A549 (cell line): ENCODE measurements at regions not wholly inside any gene's neighbourhood (a gene's known extent, or its start where the extent isn't known, plus 50 kb on each side); places are given as distances from the start of the nearest gene placed in this dataset.

Experiments used
- ATAC-seq, 2 experiments: fragments of 200-7000 bp in 1 of 2; fragments of >200 bp in 1 of 2; cut with Nextera tagmentation in 1 of 2; cut with Tn5 transposase in 1 of 2; 3 replicates each; pipeline versions ENCODE4 v1.8.0 to v1.9.1; 2018 to 2020; ENCODE audit warnings: mild to moderate bottlenecking in 1 of 2, moderate library complexity in 1 of 2
- CTCF ChIA-PET: fragments of 300-600 bp; sonication (Branson Sonifier 250); formaldehyde crosslinking; extraction: SDS; loops from one replicate; lab custom pipeline; 2021; ENCODE audit warnings: antibody characterized with exemption, inconsistent platforms; lab: Yijun Ruan, JAX
- POLR2A ChIA-PET: fragments of 350-600 bp; formaldehyde crosslinking; extraction: SDS; loops from one replicate; lab custom pipeline; 2021; ENCODE audit warnings: antibody characterized with exemption, inconsistent platforms; lab: Yijun Ruan, JAX
- DNase-seq, 2 experiments: peaks; one replicate each; pipeline versions ENCODE4 v3.0.0 to v3.0.0-alpha.2; 2011 to 2016; ENCODE audit warnings: low read depth in 1 of 2, low spot score in 1 of 2
- FAIRE-seq: peaks from 2 replicates; lab custom pipeline; 2011; peaks lifted over from hg19 to GRCh38; lab: Jason Lieb, UNC
- H3K27ac ChIP-seq, 2 experiments: fragments of >200 bp; sonication (Bioruptor Twin); formaldehyde crosslinking; 3 replicates each; pipeline ENCODE4 v1.5.1; 2016 to 2017
- H3K4me1 ChIP-seq: fragments of >200 bp; sonication (Bioruptor Twin); formaldehyde crosslinking; 3 replicates; pipeline ENCODE4 v1.6.1; 2016
- H3K4me2 ChIP-seq: fragments of >200 bp; sonication (Bioruptor Twin); formaldehyde crosslinking; 3 replicates; pipeline ENCODE4 v1.6.1; 2016
- H3K4me3 ChIP-seq: fragments of >200 bp; sonication (Bioruptor Twin); formaldehyde crosslinking; 3 replicates; pipeline ENCODE4 v1.5.1; 2016
- H3K9me3 ChIP-seq: fragments of >200 bp; sonication (Bioruptor Twin); formaldehyde crosslinking; 3 replicates; pipeline ENCODE4 v1.6.1; 2016
- EHMT2 ChIP-seq: fragments of 200-600 bp; sonication (generic); IDR thresholded peaks from 2 replicates; pipeline ENCODE4 v1.6.1; 2016; ENCODE audit warnings: antibody characterized with exemption, low read depth, mild to moderate bottlenecking, moderate library complexity
- HOXB13 ChIP-seq: fragments of 250-450 bp; sonication (Bioruptor Pico); IDR thresholded peaks from 2 replicates; pipeline ENCODE4 v1.5.0; 2020; ENCODE audit warnings: low read depth, mild to moderate bottlenecking, moderate library complexity
- KDM1A ChIP-seq: fragments of 200-600 bp; sonication (generic); IDR thresholded peaks from 2 replicates; pipeline ENCODE4 v1.6.1; 2016; ENCODE audit warnings: low read depth, mild to moderate bottlenecking
- KDM5A ChIP-seq: fragments of 200-600 bp; sonication (generic); IDR thresholded peaks from 2 replicates; pipeline ENCODE4 v1.6.1; 2016; ENCODE audit warnings: antibody characterized with exemption, mild to moderate bottlenecking
- RCOR1 ChIP-seq: fragments of 150-350 bp; IDR thresholded peaks from 2 replicates; pipeline ENCODE4 v1.6.1; 2014; ENCODE audit warnings: antibody characterized with exemption, low read length, low read depth
- SMC3 ChIP-seq: fragments of >200 bp; sonication (Bioruptor Twin); formaldehyde crosslinking; IDR thresholded peaks from 3 replicates; pipeline ENCODE4 v1.6.1; 2018; ENCODE audit warnings: inconsistent platforms
- ZC3H11A ChIP-seq: fragments of 450-650 bp; IDR thresholded peaks from 2 replicates; pipeline ENCODE4 v1.6.1; 2014; ENCODE audit warnings: antibody characterized with exemption, mild to moderate bottlenecking
- WGBS: methylation state at CpG from one replicate; pipeline ENCODE4 v1.1.6; 2017; ENCODE audit errors: missing lambda C conversion rate; 5-methylcytosine and 5-hydroxymethylcytosine counted together
- TF ChIP-seq, protein P1 (sequence below): fragments of 150-350 bp; IDR thresholded peaks from 2 replicates; pipeline ENCODE4 v1.6.1; 2014; ENCODE audit warnings: low read depth, mild to moderate bottlenecking, low read length
- TF ChIP-seq, protein P2 (sequence below): fragments of 200-600 bp; sonication (generic); IDR thresholded peaks from 2 replicates; pipeline ENCODE4 v1.6.1; 2016; ENCODE audit warnings: antibody characterized with exemption, mild to moderate bottlenecking, moderate library complexity
- TF ChIP-seq, protein P3 (sequence below): fragments of >200 bp; sonication (Bioruptor Twin); formaldehyde crosslinking; IDR thresholded peaks from 3 replicates; pipeline ENCODE4 v1.5.1; 2016

DNA sequence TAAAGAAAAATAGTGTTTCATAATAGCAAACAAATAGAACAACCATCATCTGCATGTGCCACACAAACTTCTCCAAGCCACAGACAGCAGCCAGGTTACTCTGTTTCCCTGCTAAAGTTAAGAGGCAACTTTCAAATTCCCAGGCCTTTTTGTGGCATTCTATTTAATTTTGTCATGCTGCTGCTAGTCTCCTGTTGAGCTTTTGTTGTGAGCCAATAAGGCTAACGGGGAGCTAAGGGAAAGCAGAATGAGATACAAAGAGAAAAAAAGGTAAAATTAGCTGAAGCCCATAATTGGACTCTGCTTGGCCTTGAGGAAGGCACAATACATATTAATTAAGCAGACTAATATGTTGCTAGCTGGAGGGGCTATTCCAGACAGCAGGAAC is 74.7 kb upstream of the GNAO1 start (continued):
- TF ChIP-seq, protein P1, sequence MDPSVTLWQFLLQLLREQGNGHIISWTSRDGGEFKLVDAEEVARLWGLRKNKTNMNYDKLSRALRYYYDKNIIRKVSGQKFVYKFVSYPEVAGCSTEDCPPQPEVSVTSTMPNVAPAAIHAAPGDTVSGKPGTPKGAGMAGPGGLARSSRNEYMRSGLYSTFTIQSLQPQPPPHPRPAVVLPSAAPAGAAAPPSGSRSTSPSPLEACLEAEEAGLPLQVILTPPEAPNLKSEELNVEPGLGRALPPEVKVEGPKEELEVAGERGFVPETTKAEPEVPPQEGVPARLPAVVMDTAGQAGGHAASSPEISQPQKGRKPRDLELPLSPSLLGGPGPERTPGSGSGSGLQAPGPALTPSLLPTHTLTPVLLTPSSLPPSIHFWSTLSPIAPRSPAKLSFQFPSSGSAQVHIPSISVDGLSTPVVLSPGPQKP = no peak
- no peak for TF ChIP-seq ZC3H11A
- TF ChIP-seq EHMT2 = no peak
- TF ChIP-seq, protein P2, sequence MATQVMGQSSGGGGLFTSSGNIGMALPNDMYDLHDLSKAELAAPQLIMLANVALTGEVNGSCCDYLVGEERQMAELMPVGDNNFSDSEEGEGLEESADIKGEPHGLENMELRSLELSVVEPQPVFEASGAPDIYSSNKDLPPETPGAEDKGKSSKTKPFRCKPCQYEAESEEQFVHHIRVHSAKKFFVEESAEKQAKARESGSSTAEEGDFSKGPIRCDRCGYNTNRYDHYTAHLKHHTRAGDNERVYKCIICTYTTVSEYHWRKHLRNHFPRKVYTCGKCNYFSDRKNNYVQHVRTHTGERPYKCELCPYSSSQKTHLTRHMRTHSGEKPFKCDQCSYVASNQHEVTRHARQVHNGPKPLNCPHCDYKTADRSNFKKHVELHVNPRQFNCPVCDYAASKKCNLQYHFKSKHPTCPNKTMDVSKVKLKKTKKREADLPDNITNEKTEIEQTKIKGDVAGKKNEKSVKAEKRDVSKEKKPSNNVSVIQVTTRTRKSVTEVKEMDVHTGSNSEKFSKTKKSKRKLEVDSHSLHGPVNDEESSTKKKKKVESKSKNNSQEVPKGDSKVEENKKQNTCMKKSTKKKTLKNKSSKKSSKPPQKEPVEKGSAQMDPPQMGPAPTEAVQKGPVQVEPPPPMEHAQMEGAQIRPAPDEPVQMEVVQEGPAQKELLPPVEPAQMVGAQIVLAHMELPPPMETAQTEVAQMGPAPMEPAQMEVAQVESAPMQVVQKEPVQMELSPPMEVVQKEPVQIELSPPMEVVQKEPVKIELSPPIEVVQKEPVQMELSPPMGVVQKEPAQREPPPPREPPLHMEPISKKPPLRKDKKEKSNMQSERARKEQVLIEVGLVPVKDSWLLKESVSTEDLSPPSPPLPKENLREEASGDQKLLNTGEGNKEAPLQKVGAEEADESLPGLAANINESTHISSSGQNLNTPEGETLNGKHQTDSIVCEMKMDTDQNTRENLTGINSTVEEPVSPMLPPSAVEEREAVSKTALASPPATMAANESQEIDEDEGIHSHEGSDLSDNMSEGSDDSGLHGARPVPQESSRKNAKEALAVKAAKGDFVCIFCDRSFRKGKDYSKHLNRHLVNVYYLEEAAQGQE = no peak
- no peak for TF ChIP-seq HOXB13 (CRISPR knock-in tag)

DNA sequence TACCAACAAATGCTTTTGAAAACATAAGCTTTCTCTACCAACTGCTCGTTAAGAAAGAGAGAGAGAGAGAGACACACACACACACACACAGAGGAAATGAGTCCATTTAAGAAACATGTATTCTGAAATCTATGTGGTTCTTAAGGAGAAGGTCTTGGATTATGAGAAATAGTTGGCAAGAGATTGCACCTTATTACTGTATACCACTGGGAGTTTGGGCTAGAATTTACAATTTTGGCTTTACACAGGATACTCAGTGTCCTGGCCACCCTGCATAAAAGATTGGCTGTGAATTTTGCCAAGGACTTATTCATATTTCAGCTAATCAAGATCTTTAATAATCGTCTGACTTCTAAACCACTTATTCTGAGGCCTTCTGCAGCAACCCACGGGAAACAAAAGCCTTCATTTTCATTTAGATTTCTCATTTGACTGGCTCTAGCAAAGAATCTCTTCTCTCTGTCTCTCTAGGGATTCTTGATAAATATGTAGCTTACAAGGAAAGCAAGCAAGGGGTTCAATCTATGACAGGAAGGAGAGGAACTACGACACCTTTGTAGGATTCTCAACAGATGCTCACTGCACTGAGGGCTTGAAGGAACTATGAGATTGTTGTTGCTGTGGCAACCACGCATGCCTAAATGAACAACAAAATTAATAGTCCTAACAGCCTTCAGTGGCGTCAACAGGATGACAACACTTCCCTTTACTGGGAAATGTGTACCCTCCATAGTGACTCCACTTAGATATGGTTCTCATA is 75.3 kb upstream of the GNAO1 start:
- no peak for FAIRE-seq

DNA sequence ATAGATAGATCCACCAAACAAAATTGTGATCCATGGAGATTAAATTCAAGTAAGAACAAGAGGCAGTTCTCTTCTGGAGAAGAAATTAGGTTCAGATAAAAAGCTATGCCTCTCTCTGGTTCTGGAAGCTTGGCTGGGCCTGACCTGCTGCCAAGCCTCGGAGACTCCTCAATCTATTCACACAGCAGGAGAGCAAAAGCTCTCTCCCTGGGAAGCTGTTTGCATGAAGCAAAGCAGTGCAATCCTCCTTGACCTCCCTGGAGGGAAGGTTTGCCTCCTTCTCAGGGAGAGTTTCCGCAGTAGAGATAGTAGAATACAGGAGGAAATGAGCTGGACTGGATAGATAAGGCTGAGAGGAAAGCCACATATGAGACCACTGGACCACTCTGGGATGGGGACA is 78.1 kb upstream of the GNAO1 start:
- no peak for DNase-seq
- POLR2A ChIA-PET = no interaction called here
- no peaks in the 10 kb centered on the region for H3K4me1 ChIP-seq
- no peak overlapping the region for H3K4me3 ChIP-seq
- ATAC-seq = no peak
- H3K4me2 ChIP-seq = no peak overlapping the region
- CTCF ChIA-PET = no interaction called here
- H3K27ac ChIP-seq = no peak overlapping the region
- H3K9me3 ChIP-seq = no peaks in the 10 kb centered on the region
- TF ChIP-seq, protein P3, sequence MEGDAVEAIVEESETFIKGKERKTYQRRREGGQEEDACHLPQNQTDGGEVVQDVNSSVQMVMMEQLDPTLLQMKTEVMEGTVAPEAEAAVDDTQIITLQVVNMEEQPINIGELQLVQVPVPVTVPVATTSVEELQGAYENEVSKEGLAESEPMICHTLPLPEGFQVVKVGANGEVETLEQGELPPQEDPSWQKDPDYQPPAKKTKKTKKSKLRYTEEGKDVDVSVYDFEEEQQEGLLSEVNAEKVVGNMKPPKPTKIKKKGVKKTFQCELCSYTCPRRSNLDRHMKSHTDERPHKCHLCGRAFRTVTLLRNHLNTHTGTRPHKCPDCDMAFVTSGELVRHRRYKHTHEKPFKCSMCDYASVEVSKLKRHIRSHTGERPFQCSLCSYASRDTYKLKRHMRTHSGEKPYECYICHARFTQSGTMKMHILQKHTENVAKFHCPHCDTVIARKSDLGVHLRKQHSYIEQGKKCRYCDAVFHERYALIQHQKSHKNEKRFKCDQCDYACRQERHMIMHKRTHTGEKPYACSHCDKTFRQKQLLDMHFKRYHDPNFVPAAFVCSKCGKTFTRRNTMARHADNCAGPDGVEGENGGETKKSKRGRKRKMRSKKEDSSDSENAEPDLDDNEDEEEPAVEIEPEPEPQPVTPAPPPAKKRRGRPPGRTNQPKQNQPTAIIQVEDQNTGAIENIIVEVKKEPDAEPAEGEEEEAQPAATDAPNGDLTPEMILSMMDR = no peak
- TF ChIP-seq KDM1A (no peak), RCOR1 (no peak)
- TF ChIP-seq, protein P2 = no peak
- FAIRE-seq = no peak
- WGBS = 17% methylated on average over 2 of the region's 2 CpGs

More for the DNA sequence above, 75.3 kb upstream of the GNAO1 start:
- no peak for TF ChIP-seq SMC3
- no peak for TF ChIP-seq KDM5A
- H3K4me1 ChIP-seq = no peaks in the 10 kb centered on the region
- CTCF ChIA-PET = interaction anchor here (1.3 kb wide), 1 partner anchor 10 kb away, joined by 3 read pairs; no protein-coding TSS in a partner anchor
- DNase-seq = no peak
- H3K4me2 ChIP-seq = no peak overlapping the region
- POLR2A ChIA-PET = no interaction called here
- H3K4me3 ChIP-seq = no peak overlapping the region
- no peak for ATAC-seq
- WGBS = 7% methylated on average over 6 of the region's 6 CpGs
- H3K9me3 ChIP-seq = no peaks in the 10 kb centered on the region
- H3K27ac ChIP-seq = no peak overlapping the region
